Ecto neural progenitor cell (in vitro differentiated cells): ENCODE measurements at regions not wholly inside any gene's neighbourhood (a gene's known extent, or its start where the extent isn't known, plus 50 kb on each side); places are given as distances from the start of the nearest gene placed in this dataset.
"Not testable (repeated sequence)": the region's sequence is repeated elsewhere in the genome, so short reads cannot be mapped to it uniquely, and the experiment has no call there.

ENCODE experiments used
- DNase-seq: peaks from one replicate; pipeline ENCODE4 v3.0.0-alpha.2; 2018; ENCODE audit warnings: low spot score

GRCh38 chr7:41578700-41579099, 124.2 kb downstream of the INHBA start:
- DNase-seq, result no peak

GRCh38 chr7:41576166-41576565, 126.7 kb downstream of the INHBA start:
- DNase-seq, result no peak

GRCh38 chr7:41574377-41574776, 128.5 kb downstream of the INHBA start:
- DNase-seq, result no peak

- DNase-seq, result no peak
Measured at GRCh38 chr7:41573862-41574261, 129.0 kb downstream of the INHBA start.

GRCh38 chr7:41573443-41573842, 129.4 kb downstream of the INHBA start:
- DNase-seq, result no peak

DNA sequence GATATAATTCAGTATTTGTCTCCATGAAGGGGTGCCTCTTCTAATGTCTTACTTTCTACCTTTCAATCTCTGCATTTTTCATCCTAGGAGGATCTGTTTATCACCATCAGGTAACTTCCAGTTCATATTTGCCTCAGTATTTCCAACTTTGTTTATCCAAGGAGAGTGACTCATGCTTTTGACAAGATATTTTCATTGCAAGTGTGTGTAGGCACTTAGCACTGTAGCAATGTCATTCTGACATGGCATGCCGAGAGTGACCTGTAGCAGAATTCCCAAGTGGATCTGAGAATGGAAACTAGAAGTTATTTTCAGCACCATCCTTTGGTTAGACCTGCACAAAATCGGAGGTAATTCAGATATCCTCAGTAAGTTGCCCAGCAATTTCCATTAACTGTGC, 129.9 kb downstream of the INHBA start:
- no peak for DNase-seq

GRCh38 chr7:41571573-41571972, 131.3 kb downstream of the INHBA start:
- no peak for DNase-seq

GRCh38 chr7:41570766-41571165, 132.1 kb downstream of the INHBA start:
- no peak for DNase-seq

GRCh38 chr7:41568135-41568534, 134.8 kb downstream of the INHBA start:
- no peak for DNase-seq

GRCh38 chr7:41567731-41568114, 135.2 kb downstream of the INHBA start:
- DNase-seq, result no peak

GRCh38 chr7:41567031-41567730, 135.7 kb downstream of the INHBA start:
- no peak for DNase-seq

DNA sequence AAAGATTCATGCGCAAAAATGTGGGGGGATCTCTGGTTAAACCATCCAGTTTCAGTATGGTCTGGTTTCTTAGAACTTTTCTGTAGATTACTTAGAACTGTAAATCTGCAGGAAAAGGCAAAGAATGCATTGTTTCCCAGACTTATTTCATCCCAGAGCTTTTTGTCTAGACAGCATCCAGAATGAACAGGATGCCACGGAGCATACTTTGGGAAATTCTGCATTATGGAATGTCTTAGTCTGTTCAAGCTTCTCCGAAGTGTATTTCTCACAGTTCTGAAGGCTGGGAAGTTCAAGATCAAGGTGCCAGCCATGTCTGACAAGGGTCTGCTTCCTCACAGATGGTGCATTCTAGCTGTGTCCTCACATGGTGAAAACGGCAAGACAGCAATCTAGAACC, 136.3 kb downstream of the INHBA start:
- no peak for DNase-seq

DNA sequence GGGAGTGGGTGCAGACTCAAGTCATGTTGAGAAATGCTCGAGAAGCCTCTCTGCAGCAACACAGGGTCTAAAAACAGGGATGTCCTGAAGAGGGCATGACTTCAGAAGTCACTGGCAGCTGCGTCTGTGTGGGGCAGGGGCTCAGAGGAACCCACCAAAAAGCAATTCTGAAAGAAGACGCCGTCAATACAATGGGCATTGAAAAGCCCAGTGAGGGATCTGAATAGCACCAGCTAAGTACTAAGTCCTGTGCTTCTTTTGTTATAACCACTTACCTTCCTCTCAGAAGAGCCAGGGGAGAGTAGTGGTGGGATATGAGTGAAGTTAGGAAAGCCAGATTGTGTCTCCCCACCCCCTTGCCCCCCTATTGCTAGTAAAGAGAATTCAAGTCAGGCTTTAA, 137.2 kb downstream of the INHBA start:
- no peak for DNase-seq

DNA sequence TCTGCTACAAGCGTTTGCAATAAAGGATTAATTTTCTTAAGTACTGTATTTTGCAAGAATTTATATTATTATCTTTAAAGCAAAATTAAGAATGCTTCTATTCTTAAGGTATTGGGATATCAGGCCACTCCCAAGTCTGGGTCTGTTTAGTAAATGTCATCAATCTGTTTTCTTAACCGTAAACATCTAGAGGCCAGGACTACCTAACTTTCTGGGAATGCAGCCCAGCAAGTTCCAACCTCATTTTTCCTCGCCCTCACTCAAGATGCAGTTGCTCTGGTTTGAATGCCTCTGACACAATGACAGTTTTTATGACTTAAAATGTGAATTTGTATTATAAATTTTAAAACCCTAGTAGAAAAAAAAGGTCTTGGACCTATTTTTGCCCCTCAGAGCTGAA, 143.5 kb downstream of the INHBA start:
- no peak for DNase-seq

DNA sequence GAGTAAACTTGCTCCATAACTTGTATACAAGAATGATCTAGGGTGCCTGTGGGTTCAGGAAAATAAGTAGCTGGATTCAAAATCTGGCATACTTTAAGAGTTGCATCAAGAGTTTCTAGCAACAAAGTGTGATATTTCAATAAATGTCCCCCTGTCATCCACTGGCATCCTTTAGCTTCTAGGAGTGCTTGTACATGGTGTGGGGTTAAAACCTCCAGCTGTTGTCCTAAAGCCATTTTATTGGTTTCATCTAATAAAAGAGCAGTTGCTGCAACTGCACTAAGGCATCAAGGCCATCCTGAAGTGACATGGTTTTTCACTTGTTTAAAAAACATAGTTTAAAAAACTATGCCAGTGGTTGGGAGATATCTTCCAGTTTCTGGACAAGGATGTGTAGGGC, 148.4 kb downstream of the INHBA start:
- no peak for DNase-seq

DNA sequence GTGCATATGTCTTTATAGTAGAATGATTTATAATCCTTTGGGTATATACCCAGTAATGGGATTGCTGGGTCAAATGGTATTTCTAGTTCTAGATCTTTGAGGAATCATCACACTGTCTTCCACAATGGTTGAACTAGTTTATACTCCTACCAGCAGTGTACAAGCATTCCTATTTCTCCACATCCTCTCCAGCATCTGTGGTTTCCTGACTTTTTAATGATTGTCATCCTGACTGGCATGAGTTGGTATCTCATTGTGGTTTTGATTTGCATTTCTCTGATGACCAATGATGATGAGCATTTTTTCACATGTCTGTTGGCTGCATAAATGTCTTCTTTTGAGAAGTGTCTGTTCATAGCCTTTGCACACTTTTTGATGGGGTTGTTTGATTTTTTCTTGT, 152.8 kb downstream of the INHBA start:
- not testable (repeated sequence) for DNase-seq

DNA sequence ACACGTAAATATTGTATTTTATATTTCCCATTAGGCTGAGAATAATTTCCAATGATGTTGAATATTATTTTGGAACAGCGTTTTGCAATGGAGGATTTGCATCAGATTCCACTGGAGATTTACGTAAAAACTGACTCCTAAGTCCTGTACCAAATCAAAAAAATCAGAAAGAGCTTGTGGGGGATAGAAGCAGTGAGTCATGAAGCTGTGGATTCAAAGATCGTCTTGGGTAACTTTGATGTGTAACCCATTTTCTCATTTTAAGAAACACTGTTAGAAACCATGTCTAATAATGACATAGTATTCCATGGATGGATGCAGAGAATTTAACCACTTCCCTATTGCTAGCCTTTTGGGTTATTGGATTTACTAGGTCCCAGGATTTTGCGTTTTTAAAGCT, 158.6 kb downstream of the INHBA start:
- DNase-seq, result no peak

DNA sequence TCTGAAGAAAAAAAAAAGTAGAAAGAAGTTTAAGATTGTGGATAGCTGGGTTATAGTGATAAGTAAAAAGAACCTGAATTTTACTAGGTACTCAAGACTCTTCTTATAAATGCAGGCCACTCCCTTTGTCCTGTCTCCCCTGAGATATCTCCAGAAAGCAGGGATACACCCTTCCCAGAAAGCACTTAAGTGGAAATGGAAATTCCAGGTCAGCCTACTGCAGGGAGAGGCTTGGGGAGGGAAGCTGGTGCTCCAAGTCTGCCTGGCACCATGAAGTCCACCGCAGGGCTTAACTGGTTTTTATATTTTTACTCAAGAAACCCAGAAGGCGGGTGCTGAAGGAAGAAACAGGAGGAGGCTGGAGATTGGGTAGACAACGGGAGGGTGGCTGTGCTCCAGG, 162.3 kb downstream of the INHBA start:
- no peak for DNase-seq

DNA sequence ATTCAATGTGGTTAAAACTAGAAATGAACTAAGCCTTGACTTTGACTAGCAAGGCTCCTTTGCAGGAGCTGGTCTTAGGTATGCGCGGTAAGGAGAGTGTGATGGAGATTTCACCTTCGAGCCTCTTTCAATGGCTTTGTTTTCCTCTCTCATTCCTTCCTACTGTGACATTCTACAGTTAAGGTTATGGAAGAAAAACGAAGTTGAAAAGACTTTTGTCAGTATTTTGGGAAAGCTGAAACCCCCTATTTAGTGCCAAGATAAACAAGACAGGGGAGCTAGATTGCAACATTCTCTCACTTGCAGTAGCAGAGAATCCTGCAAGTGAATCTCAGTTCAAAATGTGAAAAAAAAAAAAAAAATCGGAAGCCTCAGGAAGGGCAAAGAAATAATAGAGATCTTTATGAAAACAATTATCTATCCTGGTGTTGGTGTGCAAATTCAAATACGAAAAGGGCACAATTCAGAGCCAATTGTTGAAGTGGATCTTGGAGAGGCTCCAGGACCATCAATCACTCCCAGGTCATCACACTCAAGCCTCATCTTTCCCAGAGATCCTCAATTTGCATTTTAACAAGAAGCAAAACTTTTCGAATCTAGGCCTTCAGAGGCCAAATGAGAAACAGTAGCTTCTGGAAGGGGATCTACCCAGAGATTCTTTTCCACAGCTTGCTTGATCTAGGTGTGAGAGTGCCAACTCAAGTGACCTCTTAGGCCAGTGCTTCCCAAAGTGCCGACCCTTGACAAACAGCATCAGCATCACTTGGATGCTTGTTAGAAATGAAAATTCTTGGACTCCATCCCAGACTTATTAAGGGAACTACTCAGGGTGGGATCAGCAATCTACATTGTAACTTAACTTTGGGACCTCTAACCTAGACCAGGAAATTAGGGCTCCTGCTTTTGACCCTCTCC, 163.8 kb downstream of the INHBA start:
- no peak for DNase-seq

- DNase-seq, result no peak
Measured at GRCh38 chr7:41536873-41537665, 165.8 kb downstream of the INHBA start.

- no peak for DNase-seq
Measured at GRCh38 chr7:41536122-41536872, 166.6 kb downstream of the INHBA start.

- no peak for DNase-seq
Measured at GRCh38 chr7:41529831-41530230, 173.1 kb downstream of the INHBA start.
